SK-N-MC (cell line): ENCODE measurements at regions not wholly inside any gene's neighbourhood (a gene's known extent, or its start where the extent isn't known, plus 50 kb on each side); places are given as distances from the start of the nearest gene placed in this dataset.

Source experiments
- EZH2 ChIP-seq: fragments of 200-600 bp; sonication (generic); IDR thresholded peaks from one replicate; pipeline ENCODE4 v1.6.1; 2017; ENCODE audit warnings: antibody characterized with exemption
- FOXP2 ChIP-seq: optimal IDR thresholded peaks from 2 replicates; pipeline ENCODE3; 2011; ENCODE audit warnings: mild to moderate bottlenecking, moderate library complexity; ENCODE audit not compliant: insufficient read depth; ENCODE audit errors: extremely low read length, control extremely low read depth
- POLR2AphosphoS5 ChIP-seq: IDR thresholded peaks from 2 replicates; pipeline ENCODE4 v1.6.1; 2012; ENCODE audit warnings: mild to moderate bottlenecking, low read depth, low read length, borderline replicate concordance

DNA sequence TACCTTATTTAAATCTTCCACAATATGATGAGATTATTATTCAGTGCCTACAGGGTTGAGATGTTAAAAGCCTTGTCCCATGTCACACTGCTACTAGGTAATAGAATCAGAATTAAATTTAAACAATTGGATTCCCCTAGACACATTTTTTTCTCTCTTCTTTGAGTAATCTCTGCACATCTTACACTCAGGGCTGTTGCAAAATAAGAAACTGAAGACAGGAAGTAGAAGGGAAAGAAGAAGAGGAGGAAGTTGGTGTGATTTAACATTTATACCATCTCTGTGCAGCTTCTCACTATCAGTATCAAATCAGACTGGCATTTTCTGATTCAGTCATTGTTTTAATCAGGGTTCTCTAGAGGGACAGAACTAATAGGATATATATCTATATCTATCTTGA, 677.6 kb downstream of the IRS1 start:
- TF ChIP-seq EZH2, result no peak
- TF ChIP-seq POLR2AphosphoS5, result no peak
- TF ChIP-seq FOXP2, result no peak
